Activated CD4-positive, alpha-beta T cell treated with anti-CD3 and anti-CD28 coated beads, Interleukin-2, amount 10 ng/mL, durations not matched to agents 7 days and 5 days (primary cell): ENCODE measurements at regions not wholly inside any gene's neighbourhood (a gene's known extent, or its start where the extent isn't known, plus 50 kb on each side); places are given as distances from the start of the nearest gene placed in this dataset.

Experiments
- CTCF ChIA-PET: fragments of 350-600 bp; sonication (Branson Sonifier 250); formaldehyde crosslinking; loops from one replicate; lab custom pipeline; 2021; ENCODE audit warnings: antibody characterized with exemption; lab: Charles Lee
- POLR2A ChIA-PET: fragments of 350-600 bp; sonication (Branson Sonifier 250); formaldehyde crosslinking; loops from one replicate; lab custom pipeline; 2021; ENCODE audit warnings: antibody characterized with exemption; lab: Charles Lee
- DNase-seq: peaks from one replicate; pipeline ENCODE4 v3.0.0-alpha.2; 2020
- H3K27ac Mint-ChIP-seq: one replicate; pipeline ENCODE4 v1.8.0; 2021; ENCODE audit warnings: mild to moderate bottlenecking, moderate library complexity, mixed read lengths
- H3K27me3 Mint-ChIP-seq: one replicate; pipeline ENCODE4 v1.8.0; 2021; ENCODE audit warnings: mixed read lengths
- H3K36me3 Mint-ChIP-seq: one replicate; pipeline ENCODE4 v1.8.0; 2021; ENCODE audit warnings: low read depth, mixed read lengths
- H3K4me1 Mint-ChIP-seq: one replicate; pipeline ENCODE4 v1.8.0; 2021; ENCODE audit warnings: mixed read lengths
- H3K4me3 Mint-ChIP-seq: one replicate; pipeline ENCODE4 v1.8.0; 2021; ENCODE audit warnings: mild to moderate bottlenecking, moderate library complexity, mixed read lengths
- H3K9me3 Mint-ChIP-seq: one replicate; pipeline ENCODE4 v1.8.0; 2021; ENCODE audit warnings: mixed read lengths

DNA sequence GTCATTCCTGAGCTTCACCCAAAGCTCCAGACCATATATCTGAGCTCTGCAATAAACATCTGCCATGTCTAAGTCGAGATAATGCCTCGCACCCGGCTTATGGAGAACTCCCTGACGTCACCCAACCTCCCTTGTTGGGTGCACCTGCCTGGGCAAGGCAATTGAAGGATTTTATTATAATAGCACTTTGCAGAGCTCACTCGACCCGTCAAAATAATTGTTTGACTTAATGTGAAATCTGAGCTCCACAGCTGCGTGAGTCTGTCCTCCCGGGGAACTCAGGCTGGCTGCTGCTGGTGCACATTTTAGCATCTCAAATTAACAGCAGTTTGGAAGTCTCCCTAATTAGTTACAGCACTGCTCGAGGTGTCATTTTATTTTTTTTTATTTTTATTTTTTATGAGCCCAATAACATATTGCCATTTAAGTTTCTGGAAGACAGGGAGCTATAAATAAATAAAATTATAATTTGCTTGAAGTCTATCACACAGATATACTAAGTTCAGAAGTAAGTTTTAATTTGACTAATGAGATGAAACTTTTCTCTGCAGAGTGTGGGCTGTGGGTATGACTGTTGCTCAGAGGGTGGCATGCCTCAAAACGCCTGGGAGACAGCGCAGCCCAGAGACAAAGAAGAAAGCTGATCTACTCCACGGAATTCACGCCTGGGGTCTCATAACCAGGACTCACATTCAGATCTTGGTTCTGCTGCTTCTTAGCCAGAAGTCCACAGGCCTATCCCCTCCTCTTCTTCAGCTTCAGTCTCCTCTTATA, 401.4 kb upstream of the C16orf82 start:
- POLR2A ChIA-PET, result interaction anchor here (0.6 kb wide), 1 partner anchor 66 kb away, joined by 3 read pairs; no protein-coding TSS in a partner anchor
- H3K9me3 Mint-ChIP-seq, result no peaks in the 10 kb centered on the region
- CTCF ChIA-PET, result interaction anchor here (0.6 to 2.3 kb wide), 6 partner anchors 11 to 1613 kb away, joined by 3 to 7 read pairs (median 4); no protein-coding TSS in a partner anchor
- no peak overlapping the region for H3K27ac Mint-ChIP-seq
- peaks cover 20% of the 10 kb centered on the region for H3K27me3 Mint-ChIP-seq
- H3K4me3 Mint-ChIP-seq, result no peak overlapping the region
- DNase-seq, result no peak
- H3K36me3 Mint-ChIP-seq, result no peaks in the 10 kb centered on the region
- no peaks in the 10 kb centered on the region for H3K4me1 Mint-ChIP-seq

DNA sequence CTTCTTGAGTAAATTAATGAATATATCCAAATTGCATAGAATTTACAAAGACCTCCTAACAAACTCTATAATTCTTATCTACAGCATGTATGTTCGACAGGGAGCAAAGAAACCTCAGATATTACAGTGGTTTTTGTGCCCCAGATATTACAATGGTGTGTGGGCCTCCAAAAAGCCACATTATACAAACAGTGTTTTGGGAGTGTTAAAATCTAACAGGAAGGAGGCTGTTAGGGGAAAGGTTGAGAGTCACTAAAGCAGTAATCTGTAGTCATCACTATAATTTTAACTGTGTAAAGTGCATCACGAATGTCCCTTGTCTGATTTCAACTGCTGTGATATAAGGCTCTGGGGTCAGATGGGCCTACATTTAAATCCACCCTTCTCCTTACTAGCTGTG, 400.2 kb upstream of the C16orf82 start:
- Mint-ChIP-seq H3K27me3 (peaks cover 13% of the 10 kb centered on the region), H3K4me1 (no peaks in the 10 kb centered on the region), H3K4me3 (no peak overlapping the region), H3K27ac (no peak overlapping the region), H3K36me3 (no peaks in the 10 kb centered on the region), H3K9me3 (no peaks in the 10 kb centered on the region)
- ChIA-PET POLR2A (no interaction called here), CTCF (interaction anchor here (0.9 to 1.5 kb wide), 3 partner anchors 10 to 52 kb away, joined by 3 to 5 read pairs (median 4); no protein-coding TSS in a partner anchor)
- no peak for DNase-seq

DNA sequence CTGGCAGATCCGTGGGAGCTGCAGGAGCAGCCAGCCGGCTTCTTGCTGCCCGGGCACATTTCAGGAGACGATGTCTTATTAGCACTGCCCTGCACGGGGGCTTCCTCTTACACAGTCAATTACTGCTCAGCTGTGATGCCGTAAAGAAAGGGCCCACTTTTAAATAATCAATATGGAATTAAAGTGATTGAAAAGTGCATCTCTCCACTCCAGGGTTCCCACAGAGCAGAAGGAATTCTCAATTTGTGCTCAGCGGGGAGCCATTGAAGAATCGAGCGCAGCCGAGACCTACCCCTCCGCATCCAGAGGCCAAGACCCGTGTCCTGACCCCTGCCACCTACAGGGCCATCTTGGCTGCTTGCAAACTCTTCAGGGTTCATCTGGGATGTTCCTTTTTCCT, 399.4 kb upstream of the C16orf82 start:
- ChIA-PET POLR2A (no interaction called here), CTCF (interaction anchor here (0.9 kb wide), 1 partner anchor 53 kb away, joined by 3 read pairs; no protein-coding TSS in a partner anchor)
- Mint-ChIP-seq H3K4me3 (no peak overlapping the region), H3K4me1 (peaks cover 2% of the 10 kb centered on the region), H3K9me3 (no peaks in the 10 kb centered on the region), H3K36me3 (no peaks in the 10 kb centered on the region), H3K27ac (no peak overlapping the region), H3K27me3 (peaks cover 7% of the 10 kb centered on the region)
- DNase-seq, result no peak

DNA sequence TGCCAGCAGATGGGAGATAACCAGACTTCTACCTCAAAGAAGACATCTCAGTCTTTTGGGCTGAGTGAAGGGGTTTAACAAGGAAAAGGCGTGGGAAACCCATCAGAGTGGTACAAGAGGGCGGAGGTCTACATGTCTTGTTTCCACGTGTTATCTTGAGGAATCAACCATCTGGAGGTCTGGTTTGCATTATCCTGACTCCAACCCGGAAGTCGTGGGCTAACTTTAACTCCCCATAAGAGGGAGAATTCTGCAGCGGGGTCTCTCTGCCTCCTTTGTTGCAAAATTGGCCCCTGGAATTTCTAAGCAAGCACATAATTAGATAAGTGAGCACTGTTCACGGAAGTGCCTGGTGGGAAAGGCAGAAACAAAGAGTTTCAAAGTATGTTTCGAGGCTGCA, 398.7 kb upstream of the C16orf82 start:
- no peak overlapping the region for H3K4me3 Mint-ChIP-seq
- H3K27me3 Mint-ChIP-seq, result peaks cover 7% of the 10 kb centered on the region
- H3K27ac Mint-ChIP-seq, result no peak overlapping the region
- H3K36me3 Mint-ChIP-seq, result no peaks in the 10 kb centered on the region
- DNase-seq, result no peak
- H3K9me3 Mint-ChIP-seq, result no peaks in the 10 kb centered on the region
- ChIA-PET CTCF (no interaction called here), POLR2A (no interaction called here)
- peaks cover 2% of the 10 kb centered on the region for H3K4me1 Mint-ChIP-seq

DNA sequence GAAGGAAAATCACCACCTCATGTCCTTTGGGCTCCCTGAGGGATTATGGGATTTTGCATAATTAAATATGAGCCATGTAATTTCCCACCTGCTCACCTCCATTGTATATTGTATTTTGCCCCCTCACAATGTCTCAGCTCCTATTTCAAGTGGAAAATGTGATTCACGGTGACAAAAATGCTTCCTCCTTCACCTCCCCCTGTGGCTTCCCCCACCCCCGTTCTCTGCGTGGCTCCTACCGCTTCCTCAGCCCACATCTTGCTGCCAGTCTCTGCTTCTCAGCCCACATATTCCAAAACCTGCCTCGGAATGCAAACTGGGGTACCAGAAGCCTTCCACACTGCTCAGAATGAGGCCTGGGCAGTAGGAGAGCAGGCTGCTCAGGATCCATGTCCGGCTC, 394.5 kb upstream of the C16orf82 start:
- CTCF ChIA-PET, result interaction anchor here (0.6 kb wide), 1 partner anchor 729 kb away, joined by 3 read pairs; no protein-coding TSS in a partner anchor
- H3K27ac Mint-ChIP-seq, result no peak overlapping the region
- POLR2A ChIA-PET, result no interaction called here

DNA sequence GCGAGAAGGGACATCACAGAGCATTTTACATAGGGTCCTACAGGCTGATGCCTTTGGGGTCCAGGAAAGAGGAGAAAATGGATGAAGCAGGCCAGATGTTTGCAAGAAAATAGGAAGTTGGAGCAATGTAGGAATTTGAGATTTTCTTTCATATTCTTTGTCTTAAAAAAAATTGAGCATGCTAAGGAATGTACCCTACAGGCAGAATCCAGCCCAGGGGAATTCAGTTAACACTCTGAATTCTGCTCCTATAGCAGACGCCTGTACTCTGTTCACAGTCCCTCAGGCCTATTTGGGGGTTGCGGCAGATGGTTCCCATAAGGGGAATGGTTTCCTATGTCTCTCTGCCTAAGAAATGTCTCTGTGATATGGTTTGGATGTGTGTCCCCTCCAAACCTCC, 393.7 kb upstream of the C16orf82 start:
- no peak for DNase-seq
- peaks cover 2% of the 10 kb centered on the region for H3K4me1 Mint-ChIP-seq
- H3K27ac Mint-ChIP-seq, result no peak overlapping the region
- H3K4me3 Mint-ChIP-seq, result no peak overlapping the region
- ChIA-PET POLR2A (no interaction called here), CTCF (interaction anchor here (0.6 kb wide), 1 partner anchor 728 kb away, joined by 3 read pairs; no protein-coding TSS in a partner anchor)
- no peaks in the 10 kb centered on the region for H3K36me3 Mint-ChIP-seq
- peaks cover 2% of the 10 kb centered on the region for H3K9me3 Mint-ChIP-seq
- H3K27me3 Mint-ChIP-seq, result peaks cover 5% of the 10 kb centered on the region

More for the DNA sequence above, 394.5 kb upstream of the C16orf82 start:
- Mint-ChIP-seq H3K27me3 (no peaks in the 10 kb centered on the region), H3K4me3 (no peak overlapping the region), H3K36me3 (no peaks in the 10 kb centered on the region), H3K9me3 (peaks cover 2% of the 10 kb centered on the region), H3K4me1 (peaks cover 2% of the 10 kb centered on the region)
- DNase-seq, result no peak

DNA sequence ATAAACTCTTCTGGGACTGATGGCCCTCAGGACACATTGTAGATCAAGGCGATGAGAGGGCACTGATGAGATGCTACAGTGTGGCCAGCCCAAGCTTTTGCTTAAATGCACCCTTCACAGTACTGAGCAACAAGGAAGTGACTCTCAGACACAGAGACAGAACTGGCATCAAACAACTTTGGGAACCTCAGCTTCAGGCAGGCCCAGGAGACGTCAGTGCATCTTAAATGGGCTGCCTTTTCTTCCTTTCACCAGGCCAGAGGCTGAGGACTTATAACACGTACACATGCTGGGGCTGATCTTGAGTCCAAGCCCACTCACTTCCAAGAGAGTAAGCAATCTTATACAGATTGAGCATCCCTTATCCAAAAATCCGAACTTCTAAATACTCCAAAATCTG, 386.1 kb upstream of the C16orf82 start:
- no peak for DNase-seq
- H3K4me3 Mint-ChIP-seq, result no peak overlapping the region
- no peak overlapping the region for H3K27ac Mint-ChIP-seq
- H3K27me3 Mint-ChIP-seq, result peaks cover 7% of the 10 kb centered on the region
- POLR2A ChIA-PET, result no interaction called here
- CTCF ChIA-PET, result no interaction called here
- no peaks in the 10 kb centered on the region for H3K4me1 Mint-ChIP-seq
- H3K9me3 Mint-ChIP-seq, result no peaks in the 10 kb centered on the region
- no peaks in the 10 kb centered on the region for H3K36me3 Mint-ChIP-seq

DNA sequence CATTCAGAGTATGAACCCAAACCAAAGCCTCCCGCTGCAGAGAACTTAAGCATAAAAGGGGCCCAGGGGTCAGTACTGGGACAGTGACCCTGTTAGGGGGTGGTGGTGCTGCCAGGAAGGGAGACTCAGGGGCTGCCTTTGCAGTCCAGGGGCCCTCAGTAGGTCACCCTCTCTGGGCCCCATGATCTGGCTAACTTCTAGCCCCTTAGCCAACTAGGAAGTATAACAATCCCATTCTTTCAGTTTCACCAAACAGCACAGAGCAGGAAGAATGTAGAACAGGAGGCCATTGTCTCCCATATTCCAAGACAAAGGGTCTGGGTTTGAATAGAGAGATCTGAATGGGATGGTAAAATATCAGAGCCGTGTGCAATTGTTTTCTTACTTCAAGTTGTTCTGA, 378.6 kb upstream of the C16orf82 start:
- no peak overlapping the region for H3K4me3 Mint-ChIP-seq
- no peak for DNase-seq
- no peaks in the 10 kb centered on the region for H3K36me3 Mint-ChIP-seq
- H3K27me3 Mint-ChIP-seq, result peaks cover under 1% of the 10 kb centered on the region
- no peak overlapping the region for H3K27ac Mint-ChIP-seq
- POLR2A ChIA-PET, result no interaction called here
- H3K9me3 Mint-ChIP-seq, result no peaks in the 10 kb centered on the region
- no peaks in the 10 kb centered on the region for H3K4me1 Mint-ChIP-seq
- CTCF ChIA-PET, result interaction anchor here (1.5 kb wide), 1 partner anchor 13 kb away, joined by 3 read pairs; no protein-coding TSS in a partner anchor

DNA sequence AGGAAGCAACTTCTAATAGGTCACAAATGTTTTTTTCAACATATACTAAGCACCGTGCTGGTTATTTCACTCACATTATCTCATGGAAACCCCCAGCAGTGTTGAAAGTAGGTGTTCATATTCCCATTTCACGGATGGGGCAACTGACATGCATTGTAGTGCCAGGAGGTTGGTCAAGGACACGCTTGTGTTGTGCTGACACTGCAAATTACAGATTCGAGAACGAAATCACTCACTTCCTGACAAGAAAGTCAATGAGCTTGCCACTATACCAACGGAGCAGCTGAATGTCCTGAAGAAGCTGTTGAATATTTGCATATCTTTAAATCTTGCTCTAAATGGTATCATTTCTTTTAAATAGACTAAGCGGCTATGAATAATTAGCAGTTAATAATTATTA, 378.0 kb upstream of the C16orf82 start:
- H3K9me3 Mint-ChIP-seq, result no peaks in the 10 kb centered on the region
- no peaks in the 10 kb centered on the region for H3K4me1 Mint-ChIP-seq
- ChIA-PET CTCF (no interaction called here), POLR2A (no interaction called here)
- no peaks in the 10 kb centered on the region for H3K27me3 Mint-ChIP-seq
- no peak for DNase-seq
- H3K36me3 Mint-ChIP-seq, result no peaks in the 10 kb centered on the region
- H3K4me3 Mint-ChIP-seq, result no peak overlapping the region
- no peak overlapping the region for H3K27ac Mint-ChIP-seq

DNA sequence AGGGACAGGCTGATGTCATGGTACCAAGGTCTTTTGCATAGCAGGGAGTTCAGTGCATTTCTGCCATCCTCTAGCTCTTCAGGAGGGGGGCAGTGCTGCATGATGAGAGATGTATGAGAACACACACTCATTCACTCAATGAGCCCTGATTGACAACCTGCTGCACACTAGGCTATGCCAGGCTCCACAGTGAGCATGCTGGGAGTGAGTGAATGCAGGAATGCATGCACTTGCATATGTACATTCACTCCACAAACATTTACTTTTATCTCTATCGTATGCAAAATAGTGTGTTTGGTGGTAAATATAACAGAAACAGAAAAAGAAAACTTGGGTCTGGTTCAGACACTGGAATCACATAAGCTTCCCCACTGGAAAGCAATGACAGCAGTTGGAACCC, 374.1 kb upstream of the C16orf82 start:
- DNase-seq, result no peak
- Mint-ChIP-seq H3K27me3 (no peaks in the 10 kb centered on the region), H3K4me3 (no peak overlapping the region), H3K36me3 (no peaks in the 10 kb centered on the region), H3K4me1 (no peaks in the 10 kb centered on the region), H3K9me3 (peaks cover 3% of the 10 kb centered on the region), H3K27ac (no peak overlapping the region)
- POLR2A ChIA-PET, result no interaction called here
- CTCF ChIA-PET, result no interaction called here

DNA sequence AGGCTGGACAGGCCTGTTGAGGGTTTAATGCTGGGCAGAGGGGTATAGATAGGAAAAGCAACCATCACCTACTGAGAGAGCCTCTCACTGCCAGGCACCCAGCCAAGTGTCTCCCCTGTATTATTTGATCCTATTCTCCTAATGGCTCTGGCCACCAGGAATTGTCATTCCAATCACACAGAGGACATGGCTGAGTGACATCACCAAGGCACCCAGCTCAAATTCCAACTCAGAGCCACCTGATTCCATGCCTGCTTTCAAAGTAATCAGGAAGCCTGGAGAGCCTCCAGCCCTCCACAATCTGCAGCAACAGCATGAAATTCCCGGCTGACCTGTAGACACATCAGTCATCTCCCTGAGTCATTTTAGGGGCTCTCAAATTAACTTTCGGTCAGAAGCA, 368.9 kb upstream of the C16orf82 start:
- H3K27ac Mint-ChIP-seq, result no peak overlapping the region
- no peaks in the 10 kb centered on the region for H3K36me3 Mint-ChIP-seq
- no peak for DNase-seq
- peaks cover 3% of the 10 kb centered on the region for H3K27me3 Mint-ChIP-seq
- no peaks in the 10 kb centered on the region for H3K4me1 Mint-ChIP-seq
- H3K9me3 Mint-ChIP-seq, result peaks cover 3% of the 10 kb centered on the region
- ChIA-PET POLR2A (no interaction called here), CTCF (no interaction called here)
- no peak overlapping the region for H3K4me3 Mint-ChIP-seq

DNA sequence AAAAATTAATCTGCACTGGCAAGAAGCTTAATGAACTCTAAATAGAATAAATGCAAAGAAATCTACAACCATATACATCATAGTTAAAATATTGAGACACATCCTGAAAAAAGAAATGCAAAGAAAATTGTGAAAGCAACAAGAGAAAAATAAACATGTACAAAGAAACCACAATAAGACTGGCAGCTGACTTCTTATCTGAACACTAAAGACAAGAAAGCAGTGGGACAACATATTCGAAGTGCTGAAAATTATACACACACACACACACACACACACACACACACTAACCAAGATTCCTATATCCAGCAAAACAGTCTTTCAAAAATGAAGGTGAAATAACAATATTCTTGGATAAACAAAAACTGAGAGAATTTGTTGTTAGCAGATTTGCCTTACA, 366.5 kb upstream of the C16orf82 start:
- Mint-ChIP-seq H3K4me1 (no peaks in the 10 kb centered on the region), H3K4me3 (no peak overlapping the region), H3K27ac (no peak overlapping the region), H3K36me3 (no peaks in the 10 kb centered on the region), H3K27me3 (peaks cover 3% of the 10 kb centered on the region), H3K9me3 (peaks cover under 1% of the 10 kb centered on the region)
- ChIA-PET POLR2A (no interaction called here), CTCF (no interaction called here)
- DNase-seq, result no peak

DNA sequence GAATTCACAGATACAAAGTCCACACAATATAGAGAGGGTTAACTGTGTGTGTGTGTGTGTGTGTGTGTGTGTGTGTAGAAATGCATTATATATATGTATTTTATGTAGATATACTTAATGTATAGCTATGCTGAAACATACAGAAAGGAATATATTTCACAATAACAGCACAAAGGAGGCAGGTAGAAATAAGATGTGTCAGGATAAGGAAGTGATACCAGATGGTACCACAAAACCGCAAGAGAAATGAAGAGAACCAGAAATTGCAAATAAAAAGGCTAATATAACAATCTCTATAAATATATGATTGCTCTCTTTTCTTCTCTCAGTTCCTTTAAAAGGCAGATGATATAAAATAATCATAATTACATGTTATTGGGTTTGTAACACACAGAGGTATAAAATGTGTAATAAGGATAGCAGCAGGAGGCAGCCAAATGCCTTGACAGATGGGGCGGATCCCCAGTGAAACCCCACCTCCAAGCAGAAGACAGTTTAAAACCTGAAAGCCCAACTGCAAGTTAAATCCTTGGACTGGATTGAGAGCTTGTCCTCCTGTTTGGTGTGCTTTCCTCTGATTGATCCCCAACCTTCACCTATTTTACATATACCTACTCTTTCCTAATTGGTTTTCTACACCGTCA, 365.4 kb upstream of the C16orf82 start:
- Mint-ChIP-seq H3K4me3 (no peak overlapping the region), H3K27me3 (peaks cover 3% of the 10 kb centered on the region), H3K9me3 (no peaks in the 10 kb centered on the region), H3K27ac (no peak overlapping the region), H3K36me3 (no peaks in the 10 kb centered on the region), H3K4me1 (no peaks in the 10 kb centered on the region)
- no peak for DNase-seq
- CTCF ChIA-PET, result no interaction called here
- POLR2A ChIA-PET, result no interaction called here
